GM21576 (cell line): ENCODE measurements at regions not wholly inside any gene's neighbourhood (a gene's known extent, or its start where the extent isn't known, plus 50 kb on each side); places are given as distances from the start of the nearest gene placed in this dataset.

Source experiments
- ATAC-seq: cut with Tn5 transposase; IDR thresholded peaks from one replicate; pipeline ENCODE4 v1.9.1; 2021; ENCODE audit warnings: mild to moderate bottlenecking, moderate library complexity; ENCODE audit not compliant: unreplicated experiment

DNA sequence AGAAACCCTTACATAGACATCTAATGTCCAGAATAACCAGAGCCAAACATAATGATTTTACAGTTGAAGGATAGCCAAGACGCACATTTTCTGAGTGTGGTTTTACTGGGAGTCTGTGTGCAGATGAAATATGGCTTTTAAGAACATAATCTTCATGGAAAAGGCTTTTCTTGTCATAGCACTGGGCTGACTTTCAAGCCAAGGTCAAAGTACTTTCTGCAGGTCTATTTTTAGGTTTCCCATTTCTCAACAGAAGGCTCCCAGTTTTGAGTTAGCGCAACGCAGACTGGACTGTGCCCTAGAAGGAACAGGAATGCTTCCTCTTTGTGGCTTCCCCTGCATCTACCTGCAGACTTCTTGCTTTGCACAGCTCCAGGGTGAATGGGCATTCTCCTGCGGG, 92.3 kb upstream of the UPP2 start:
- no peak for ATAC-seq

DNA sequence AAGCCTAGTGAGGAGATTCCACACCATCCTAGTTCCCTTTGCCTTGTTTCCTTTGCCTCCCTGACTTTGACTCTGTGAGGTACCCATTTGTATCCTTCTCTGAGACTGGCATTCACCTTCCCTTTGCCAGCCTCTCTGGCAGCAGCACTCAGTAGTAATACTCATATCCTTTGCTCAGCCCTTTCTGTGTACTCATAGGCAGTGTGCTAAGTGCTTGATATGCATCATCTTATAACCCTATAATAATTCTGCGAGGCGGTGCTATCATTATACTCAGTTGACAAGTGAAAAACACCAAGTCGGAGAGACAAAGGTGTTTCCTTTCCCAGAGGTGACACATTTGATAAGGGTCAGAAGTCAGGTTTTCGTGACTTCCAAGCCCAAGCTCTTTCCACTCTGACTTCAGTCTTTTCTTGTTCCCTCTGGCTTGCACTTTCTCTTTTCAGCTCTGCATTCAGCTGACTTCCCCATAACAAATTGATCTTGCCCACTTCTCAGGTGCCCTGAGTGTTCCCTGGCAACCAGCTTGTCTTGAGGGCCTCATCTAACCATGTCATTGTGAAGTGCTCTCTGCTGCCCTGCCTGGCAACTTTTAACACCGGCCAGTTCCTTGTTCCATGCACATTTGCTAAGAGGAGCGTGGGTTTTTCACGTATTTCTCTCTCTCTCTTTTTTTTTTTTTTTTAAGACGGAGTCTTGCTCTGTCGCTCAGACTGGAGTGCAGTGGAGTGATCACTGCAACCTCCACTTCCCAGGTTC, 94.5 kb upstream of the UPP2 start:
- ATAC-seq = no peak

DNA sequence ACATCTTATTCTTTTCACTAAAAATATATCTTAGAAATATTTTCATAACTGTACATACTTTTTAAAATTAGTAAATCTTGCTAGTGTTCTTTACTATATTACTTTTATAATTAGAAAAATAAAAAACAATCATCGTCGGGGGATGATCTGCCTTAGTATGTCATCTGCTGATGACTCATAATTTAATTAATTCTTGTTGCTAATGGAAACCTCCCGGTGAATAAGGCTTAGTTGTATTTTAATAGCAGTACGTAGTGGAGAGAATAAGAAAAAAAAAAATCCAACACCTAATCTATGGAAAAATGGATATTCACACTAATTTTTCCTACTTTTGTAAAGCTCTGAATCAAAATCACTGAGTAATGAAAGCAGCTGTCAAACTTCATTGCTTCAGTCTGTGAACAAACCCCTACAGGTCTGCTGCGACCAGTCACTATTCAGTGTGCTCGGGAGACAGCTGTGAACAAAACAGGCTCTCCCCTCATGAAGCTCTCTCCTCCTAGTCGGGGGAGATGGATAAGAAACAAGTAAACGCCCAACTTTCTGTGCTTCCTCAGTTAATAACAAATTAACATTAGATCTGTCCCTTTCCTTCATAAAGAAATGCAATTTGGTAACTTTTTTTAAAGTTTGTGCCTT, 97.4 kb upstream of the UPP2 start:
- no peak for ATAC-seq

- ATAC-seq = no peak
Measured at GRCh38 chr2:158002079-158002478, 99.6 kb upstream of the UPP2 start.

DNA sequence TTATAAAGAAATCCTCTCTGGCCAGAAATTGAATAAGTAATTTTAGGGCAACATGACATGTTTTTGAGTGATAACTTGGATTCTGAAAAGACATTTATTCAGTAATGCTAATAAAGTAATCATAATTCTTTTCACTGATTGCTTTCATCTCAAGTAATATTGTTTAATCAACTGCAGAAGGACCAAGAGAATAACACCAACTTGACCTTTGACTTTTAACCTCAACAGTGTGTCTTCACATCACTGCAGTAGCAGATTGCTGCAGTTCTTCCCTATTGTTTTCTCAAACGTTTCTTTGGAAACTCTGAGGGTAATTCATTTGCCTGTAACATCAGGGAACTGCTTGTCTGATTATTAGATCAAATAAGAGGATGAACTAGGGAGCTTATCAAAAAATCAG, 104.9 kb upstream of the UPP2 start:
- ATAC-seq = no peak

- ATAC-seq = no peak
Measured at GRCh38 chr2:157995117-157995516, 106.6 kb upstream of the UPP2 start.

DNA sequence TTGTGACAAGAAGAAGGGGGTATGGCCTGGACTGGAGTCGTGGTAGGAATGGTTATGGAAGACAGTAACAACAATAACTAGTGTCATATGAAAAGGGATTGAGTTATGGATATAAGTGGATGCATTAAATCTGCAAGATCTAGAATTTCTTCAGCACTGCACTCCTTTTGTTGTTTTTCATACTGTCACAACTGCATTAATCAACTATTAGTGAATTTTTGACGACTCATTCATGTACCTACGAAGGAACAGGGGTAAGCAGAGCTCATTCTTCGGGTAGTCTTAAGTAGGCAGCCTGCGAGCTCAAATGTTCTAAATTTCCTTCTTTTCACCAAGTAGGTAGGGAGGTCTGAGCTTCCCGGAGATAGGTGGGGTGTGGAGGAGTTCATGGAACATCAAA, 109.7 kb upstream of the UPP2 start:
- no peak for ATAC-seq

DNA sequence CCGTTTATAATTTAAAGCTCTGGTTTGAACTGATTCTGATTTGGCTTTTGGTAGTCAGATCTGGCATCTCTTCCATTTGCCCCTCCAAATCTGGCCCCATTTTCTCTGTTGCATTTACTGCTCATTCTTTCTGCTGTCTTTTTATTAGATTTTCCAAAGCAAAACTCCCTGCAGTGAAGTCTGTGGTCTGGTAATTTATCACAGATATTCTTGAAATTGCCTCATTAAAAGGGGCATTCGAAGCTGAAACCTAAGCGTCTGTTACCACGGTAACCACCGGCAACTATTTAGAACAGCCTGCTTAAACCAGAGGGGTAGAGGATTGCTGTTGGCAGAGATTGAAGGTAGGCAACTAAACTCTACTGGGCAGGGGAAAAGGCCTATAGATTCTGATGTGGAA, 111.5 kb upstream of the UPP2 start:
- no peak for ATAC-seq

DNA sequence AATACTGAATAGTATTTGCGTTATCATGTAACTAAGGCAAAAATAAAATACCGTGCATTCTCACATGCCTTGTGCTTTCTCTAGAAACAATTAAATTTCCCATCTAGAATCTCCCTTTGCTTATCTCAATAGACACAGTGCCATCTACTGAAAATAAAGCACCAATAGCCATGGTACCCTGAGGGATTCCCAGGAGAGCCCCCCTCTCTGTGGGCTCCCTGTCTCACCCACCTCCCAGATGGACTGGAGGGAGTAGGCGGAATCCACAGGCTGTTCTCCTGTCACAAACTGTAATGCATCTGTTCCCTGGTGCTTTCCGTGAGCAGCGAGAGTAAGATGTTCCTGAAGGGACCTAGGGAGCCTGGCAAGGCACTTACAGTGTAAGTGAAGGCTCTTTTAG, 112.4 kb upstream of the UPP2 start:
- ATAC-seq = no peak

DNA sequence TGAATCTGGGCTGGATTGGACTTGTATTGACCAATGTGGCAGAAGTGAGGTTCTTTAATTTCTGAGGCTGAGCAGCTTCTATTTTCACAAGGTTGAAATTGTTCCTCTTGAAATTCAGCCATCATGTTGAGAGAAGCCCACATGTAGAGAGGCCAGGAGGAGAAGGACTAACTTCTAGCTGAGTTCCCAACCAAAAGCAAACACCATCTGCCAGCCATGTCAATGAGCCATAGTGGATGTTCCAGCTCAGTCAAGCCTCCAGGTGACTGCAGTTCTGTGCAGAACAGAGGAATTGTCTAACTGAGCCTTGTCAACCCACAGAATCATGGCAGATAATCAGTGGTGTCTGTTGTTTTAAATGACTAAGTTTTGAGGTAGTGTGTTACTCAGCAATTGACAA, 110.6 kb upstream of the ACVR1 start:
- ATAC-seq = no peak

- no peak for ATAC-seq
Measured at GRCh38 chr2:157984866-157985265, 108.7 kb upstream of the ACVR1 start.

GRCh38 chr2:157980020-157980419, 103.9 kb upstream of the ACVR1 start:
- ATAC-seq = no peak

- no peak for ATAC-seq
Measured at GRCh38 chr2:157971702-157972101, 95.6 kb upstream of the ACVR1 start.

GRCh38 chr2:157967856-157968255, 91.7 kb upstream of the ACVR1 start:
- ATAC-seq = no peak

GRCh38 chr2:157959249-157959648, 83.1 kb upstream of the ACVR1 start:
- ATAC-seq = no peak

GRCh38 chr2:157957596-157957995, 81.5 kb upstream of the ACVR1 start:
- ATAC-seq = no peak

DNA sequence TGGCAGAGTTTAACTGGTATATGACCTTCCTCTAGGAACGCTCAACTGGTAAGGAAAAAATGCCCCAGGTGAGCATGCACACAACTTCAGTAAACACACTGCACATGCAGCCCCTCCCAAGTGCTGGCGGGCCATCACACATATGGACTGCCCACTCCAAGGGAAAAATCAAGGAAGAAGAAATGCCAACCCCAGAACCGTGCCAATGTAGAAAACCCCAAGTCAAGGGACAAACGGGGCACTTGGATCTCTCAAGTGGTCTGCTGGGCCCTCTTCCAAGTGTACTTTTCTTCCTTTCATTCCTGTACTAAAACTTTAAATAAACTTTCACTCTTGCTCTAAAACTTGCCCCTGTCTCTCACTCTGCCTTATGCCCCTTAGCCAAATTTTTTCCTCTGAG, 76.4 kb upstream of the ACVR1 start:
- ATAC-seq = no peak

DNA sequence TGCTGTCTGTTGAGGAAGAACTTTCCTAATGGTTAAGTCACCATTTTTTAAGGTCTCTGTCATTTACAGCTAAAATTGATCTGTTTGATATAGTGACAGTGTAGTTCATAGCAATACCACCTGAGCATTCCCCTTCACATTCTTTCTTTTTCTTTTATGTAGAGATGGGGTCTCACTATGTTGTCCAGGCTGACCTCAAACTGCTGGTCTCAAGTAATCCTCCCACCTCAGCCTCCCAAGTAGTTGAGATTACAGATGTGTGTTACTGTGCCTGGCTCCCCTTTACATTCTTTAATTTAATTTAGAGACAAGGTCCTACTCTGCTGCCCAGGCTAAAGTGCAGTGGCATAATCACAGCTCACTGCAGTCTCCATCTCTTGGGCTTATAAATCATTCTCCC, 72.7 kb upstream of the ACVR1 start:
- no peak for ATAC-seq

- ATAC-seq = no peak
Measured at GRCh38 chr2:157946919-157947557, 70.9 kb upstream of the ACVR1 start.

- ATAC-seq = no peak
Measured at GRCh38 chr2:157940024-157940423, 63.9 kb upstream of the ACVR1 start.

GRCh38 chr2:157938556-157938955, 62.4 kb upstream of the ACVR1 start:
- no peak for ATAC-seq

GRCh38 chr2:157936406-157936805, 60.3 kb upstream of the ACVR1 start:
- ATAC-seq = no peak
